Endodermal cell (in vitro differentiated cells): ENCODE measurements at regions not wholly inside any gene's neighbourhood (a gene's known extent, or its start where the extent isn't known, plus 50 kb on each side); places are given as distances from the start of the nearest gene placed in this dataset.

Experiments
- DNase-seq: peaks from one replicate; pipeline ENCODE4 v3.0.0-alpha.2; 2017
- H3K27ac ChIP-seq: 2 replicates; pipeline ENCODE4 v1.5.1; 2013; ENCODE audit warnings: mild to moderate bottlenecking, low read depth, low read length, moderate library complexity
- H3K27me3 ChIP-seq: 2 replicates; pipeline ENCODE4 v1.6.1; 2013; ENCODE audit warnings: mild to moderate bottlenecking, low read length, moderate library complexity; ENCODE audit not compliant: insufficient read depth, control insufficient read depth, poor library complexity, severe bottlenecking
- H3K36me3 ChIP-seq: 2 replicates; pipeline ENCODE4 v1.7.0; 2013; ENCODE audit warnings: mild to moderate bottlenecking, low read length, moderate library complexity; ENCODE audit not compliant: control insufficient read depth, insufficient read depth
- H3K4me1 ChIP-seq: one replicate; pipeline ENCODE4 v1.7.0; 2013; ENCODE audit warnings: low read length; ENCODE audit not compliant: control insufficient read depth, insufficient read depth
- H3K4me3 ChIP-seq: 2 replicates; pipeline ENCODE4 v1.5.1; 2013; ENCODE audit warnings: mild to moderate bottlenecking, low read length, moderate library complexity
- H3K9ac ChIP-seq: 2 replicates; pipeline ENCODE4 v1.6.1; 2013; ENCODE audit warnings: mild to moderate bottlenecking, low read length, moderate library complexity; ENCODE audit not compliant: poor library complexity, severe bottlenecking; ENCODE audit errors: extremely low read depth
- H3K9me3 ChIP-seq: 2 replicates; pipeline ENCODE4 v1.6.1; 2013; ENCODE audit warnings: mild to moderate bottlenecking, low read length, moderate library complexity; ENCODE audit not compliant: control insufficient read depth
- H3K27ac Mint-ChIP-seq: 2 replicates; pipeline ENCODE4 v1.8.0; 2020; ENCODE audit warnings: mixed read lengths
- H3K27me3 Mint-ChIP-seq: 2 replicates; pipeline ENCODE4 v1.8.0; 2021; ENCODE audit warnings: mild to moderate bottlenecking, mixed read lengths; ENCODE audit not compliant: insufficient read depth
- H3K36me3 Mint-ChIP-seq: 2 replicates; pipeline ENCODE4 v1.8.0; 2020; ENCODE audit warnings: low read depth, mixed read lengths
- H3K4me1 Mint-ChIP-seq: 2 replicates; pipeline ENCODE4 v1.8.0; 2020; ENCODE audit warnings: mixed read lengths
- H3K4me3 Mint-ChIP-seq: 2 replicates; pipeline ENCODE4 v1.8.0; 2020; ENCODE audit warnings: mild to moderate bottlenecking, moderate library complexity, mixed read lengths
- H3K9me3 Mint-ChIP-seq: 2 replicates; pipeline ENCODE4 v1.8.0; 2020; ENCODE audit warnings: mild to moderate bottlenecking, mixed read lengths
- WGBS, 2 experiments: methylation state at CpG; one replicate each; pipeline versions ENCODE4 v1.1.5 to v1.1.7; 2013; ENCODE audit warnings: missing lambda C conversion rate in 2 of 2, mixed read lengths in 1 of 2; ENCODE audit not compliant: insufficient coverage in 1 of 2, insufficient read length in 1 of 2; 5-methylcytosine and 5-hydroxymethylcytosine counted together
- TF ChIP-seq, protein P1 (sequence below): fragments of 200-600 bp; sonication (generic); conservative IDR thresholded peaks from 2 replicates; pipeline ENCODE4 v1.5.0; 2021; ENCODE audit warnings: antibody characterized with exemption, mild to moderate bottlenecking

DNA sequence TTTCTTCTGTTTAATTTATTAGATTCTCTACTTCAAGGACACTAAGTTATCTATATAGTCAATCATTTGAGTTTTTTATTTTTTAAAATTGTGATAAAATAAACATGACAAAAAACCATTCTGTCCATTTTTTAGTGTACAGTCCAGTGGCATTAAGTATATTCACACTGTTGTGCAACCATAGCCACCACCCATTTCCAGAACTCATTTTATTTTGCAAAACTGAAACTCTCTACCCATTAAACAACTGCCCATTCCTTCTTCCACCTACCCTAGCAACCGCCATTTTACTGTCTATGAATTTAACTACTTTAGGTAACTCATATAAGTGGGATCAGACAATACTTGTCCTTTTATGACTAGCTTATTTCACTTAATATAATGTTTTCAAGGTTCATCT, 275.6 kb downstream of the SH3GL2 start:
- Mint-ChIP-seq H3K9me3 (no peaks in the 10 kb centered on the region), H3K27me3 (peaks cover 2% of the 10 kb centered on the region), H3K27ac (no peak overlapping the region), H3K4me1 (peaks cover 3% of the 10 kb centered on the region), H3K36me3 (no peaks in the 10 kb centered on the region), H3K4me3 (no peak overlapping the region)
- H3K9ac ChIP-seq: no peak overlapping the region
- H3K27ac ChIP-seq: no peak overlapping the region
- H3K4me1 ChIP-seq: no peaks in the 10 kb centered on the region
- H3K27me3 ChIP-seq: no peaks in the 10 kb centered on the region
- H3K9me3 ChIP-seq: no peaks in the 10 kb centered on the region
- no peak for DNase-seq
- WGBS, 2 experiments: 91% methylated on average over 1 of the region's 1 CpG; no CpG with 5 or more reads in 1 of the 2 experiments
- H3K36me3 ChIP-seq: no peaks in the 10 kb centered on the region
- no peak overlapping the region for H3K4me3 ChIP-seq
- TF ChIP-seq, protein P1, sequence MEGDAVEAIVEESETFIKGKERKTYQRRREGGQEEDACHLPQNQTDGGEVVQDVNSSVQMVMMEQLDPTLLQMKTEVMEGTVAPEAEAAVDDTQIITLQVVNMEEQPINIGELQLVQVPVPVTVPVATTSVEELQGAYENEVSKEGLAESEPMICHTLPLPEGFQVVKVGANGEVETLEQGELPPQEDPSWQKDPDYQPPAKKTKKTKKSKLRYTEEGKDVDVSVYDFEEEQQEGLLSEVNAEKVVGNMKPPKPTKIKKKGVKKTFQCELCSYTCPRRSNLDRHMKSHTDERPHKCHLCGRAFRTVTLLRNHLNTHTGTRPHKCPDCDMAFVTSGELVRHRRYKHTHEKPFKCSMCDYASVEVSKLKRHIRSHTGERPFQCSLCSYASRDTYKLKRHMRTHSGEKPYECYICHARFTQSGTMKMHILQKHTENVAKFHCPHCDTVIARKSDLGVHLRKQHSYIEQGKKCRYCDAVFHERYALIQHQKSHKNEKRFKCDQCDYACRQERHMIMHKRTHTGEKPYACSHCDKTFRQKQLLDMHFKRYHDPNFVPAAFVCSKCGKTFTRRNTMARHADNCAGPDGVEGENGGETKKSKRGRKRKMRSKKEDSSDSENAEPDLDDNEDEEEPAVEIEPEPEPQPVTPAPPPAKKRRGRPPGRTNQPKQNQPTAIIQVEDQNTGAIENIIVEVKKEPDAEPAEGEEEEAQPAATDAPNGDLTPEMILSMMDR: no peak

DNA sequence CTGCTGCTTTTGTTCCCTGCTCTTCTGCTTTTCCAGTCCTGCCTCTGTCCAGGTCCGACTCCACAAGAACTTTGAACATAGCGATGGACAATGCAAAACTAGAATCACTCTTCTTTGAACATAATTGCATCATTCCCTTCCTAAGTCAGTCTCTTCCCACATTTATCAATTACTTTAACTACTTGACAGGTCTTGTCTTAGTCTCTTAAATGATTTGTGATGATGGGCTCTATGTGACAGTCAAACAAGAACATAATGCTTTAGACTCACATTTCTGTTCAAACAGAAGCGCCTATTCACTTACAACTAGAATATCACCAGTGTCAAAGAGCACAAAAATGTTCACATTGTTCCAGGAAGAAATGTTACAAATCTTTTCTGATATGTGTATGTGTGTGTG, 278.1 kb downstream of the SH3GL2 start:
- Histone ChIP-seq H3K27me3 (no peaks in the 10 kb centered on the region), H3K27ac (no peak overlapping the region), H3K4me3 (no peak overlapping the region), H3K4me1 (no peaks in the 10 kb centered on the region), H3K9me3 (no peaks in the 10 kb centered on the region), H3K36me3 (no peaks in the 10 kb centered on the region), H3K9ac (no peak overlapping the region)
- Mint-ChIP-seq H3K9me3 (no peaks in the 10 kb centered on the region), H3K4me3 (no peak overlapping the region), H3K27ac (no peak overlapping the region), H3K36me3 (no peaks in the 10 kb centered on the region), H3K4me1 (peaks cover 3% of the 10 kb centered on the region), H3K27me3 (peaks cover 2% of the 10 kb centered on the region)
- 98 to 100% methylated on average over 1 to 3 of the region's 3 CpGs for WGBS, 2 experiments
- DNase-seq: no peak
- TF ChIP-seq, protein P1: no peak

DNA sequence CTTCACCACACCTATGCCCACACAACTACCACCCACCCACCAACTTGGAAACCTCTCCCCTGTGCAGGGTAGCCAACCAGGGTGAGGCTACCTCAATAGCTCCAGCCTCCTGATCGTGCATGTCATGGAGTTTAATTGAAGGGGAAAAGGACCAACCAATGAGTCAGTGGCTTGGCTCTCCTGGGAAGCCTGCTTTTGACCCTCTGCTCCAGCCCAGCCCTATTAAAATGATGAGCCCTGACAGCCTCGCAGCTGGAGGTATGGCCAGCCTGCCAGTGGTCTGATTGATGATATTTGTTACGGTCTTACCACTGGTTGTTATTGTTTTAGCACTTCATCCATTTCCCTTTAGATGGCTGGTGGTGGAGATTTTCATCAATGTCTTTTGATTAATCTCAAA, 280.4 kb downstream of the SH3GL2 start:
- Mint-ChIP-seq H3K4me1 (peaks cover 5% of the 10 kb centered on the region), H3K27me3 (peaks cover 2% of the 10 kb centered on the region), H3K27ac (no peak overlapping the region), H3K36me3 (no peaks in the 10 kb centered on the region), H3K9me3 (no peaks in the 10 kb centered on the region), H3K4me3 (no peak overlapping the region)
- Histone ChIP-seq H3K4me3 (no peak overlapping the region), H3K4me1 (peaks cover 6% of the 10 kb centered on the region), H3K36me3 (no peaks in the 10 kb centered on the region), H3K27me3 (no peaks in the 10 kb centered on the region), H3K9me3 (no peaks in the 10 kb centered on the region), H3K9ac (no peak overlapping the region), H3K27ac (no peak overlapping the region)
- TF ChIP-seq, protein P1: no peak
- 83 to 86% methylated on average over 1 to 3 of the region's 3 CpGs for WGBS, 2 experiments
- DNase-seq: no peak
